HepG2 (cell line): ENCODE measurements at regions not wholly inside any gene's neighbourhood (a gene's known extent, or its start where the extent isn't known, plus 50 kb on each side); places are given as distances from the start of the nearest gene placed in this dataset.

Source experiments
- ATAC-seq: fragments of 200-7000 bp; cut with Tn5 transposase; 3 replicates; pipeline ENCODE4 v1.9.1; 2020; ENCODE audit warnings: mild to moderate bottlenecking, moderate library complexity
- BruUV-seq: library from RNA; stranded (reverse); fragments of 400-500 nt; replicated peaks from 2 replicates; lab custom pipeline; 2021; lab: Mats Ljungman, UMichigan
- CTCF ChIA-PET: fragments of 300-600 bp; formaldehyde crosslinking; extraction: SDS; loops from one replicate; lab custom pipeline; 2021; ENCODE audit warnings: low total read pairs, inconsistent platforms, low intra/inter-chr PET ratio; lab: Yijun Ruan, JAX
- POLR2A ChIA-PET: fragments of 350-600 bp; sonication (Branson Sonifier 250); formaldehyde crosslinking; loops from one replicate; lab custom pipeline; 2020; ENCODE audit warnings: antibody characterized with exemption, inconsistent platforms; lab: Yijun Ruan, JAX
- DNase-seq: peaks from one replicate; pipeline ENCODE4 v3.0.0-alpha.2; 2015; ENCODE audit warnings: low spot score
- FAIRE-seq: peaks from 3 replicates; lab custom pipeline; 2011; peaks lifted over from hg19 to GRCh38; lab: Jason Lieb, UNC
- H2AFZ ChIP-seq: one replicate; pipeline ENCODE4 v1.6.1; 2011; ENCODE audit warnings: low read length, inconsistent platforms
- H3K27ac ChIP-seq: fragments of 300-600 bp; 3 replicates; pipeline ENCODE4 v1.8.0; 2011; ENCODE audit warnings: mixed run types, mild to moderate bottlenecking, mixed read lengths, low read length, inconsistent platforms; ENCODE audit not compliant: insufficient read depth; ENCODE audit errors: extremely low read length
- H3K27me3 ChIP-seq, 2 experiments: fragments of 200-600 bp in 1 of 2; 2 replicates in 1 of 2; 3 replicates in 1 of 2; pipeline versions ENCODE4 v1.6.0 to v1.8.0; 2011; ENCODE audit warnings: low read length in 2 of 2, mild to moderate bottlenecking in 2 of 2, moderate library complexity in 2 of 2, inconsistent platforms in 1 of 2; ENCODE audit not compliant: insufficient read depth in 2 of 2, control insufficient read depth in 1 of 2
- H3K36me3 ChIP-seq, 2 experiments: fragments of 200-600 bp in 1 of 2; replicated peaks in 1 of 2; 2 replicates in 1 of 2; 3 replicates in 1 of 2; pipeline versions ENCODE4 v1.5.1 to v1.8.0; 2011; ENCODE audit warnings: low read length in 2 of 2, inconsistent platforms in 1 of 2; ENCODE audit not compliant: insufficient read depth in 2 of 2, control insufficient read depth in 1 of 2
- H3K4me1 ChIP-seq: 2 replicates; pipeline ENCODE4 v1.5.1; 2012; ENCODE audit warnings: low read length, inconsistent platforms; ENCODE audit not compliant: insufficient read depth
- H3K4me2 ChIP-seq: 2 replicates; pipeline ENCODE4 v1.6.0; 2011; ENCODE audit warnings: low read depth, low read length, inconsistent platforms
- H3K4me3 ChIP-seq, 3 experiments: fragments of 200-600 bp in 1 of 3; sonication (generic), shearing (Covaris generic) in 1 of 3; replicated peaks in 1 of 3; 2 replicates each; pipeline ENCODE4 v1.5.1; 2011 to 2016; ENCODE audit warnings: low read length in 3 of 3, inconsistent platforms in 2 of 3, low read depth in 2 of 3, mild to moderate bottlenecking in 2 of 3, control low read depth in 1 of 3, mixed read lengths in 1 of 3; ENCODE audit not compliant: insufficient read depth in 1 of 3
- H3K79me2 ChIP-seq: one replicate; pipeline ENCODE4 v1.6.1; 2011; ENCODE audit warnings: low read length, inconsistent platforms; ENCODE audit not compliant: insufficient read depth
- H3K9ac ChIP-seq: 2 replicates; pipeline ENCODE4 v1.6.0; 2011; ENCODE audit warnings: mild to moderate bottlenecking, low read depth, low read length, inconsistent platforms; ENCODE audit not compliant: insufficient read depth
- H3K9me3 ChIP-seq: 2 replicates; pipeline ENCODE4 v1.5.1; 2012; ENCODE audit warnings: mild to moderate bottlenecking, low read length
- H4K20me1 ChIP-seq: 2 replicates; pipeline ENCODE4 v1.6.0; 2011; ENCODE audit warnings: inconsistent platforms, mild to moderate bottlenecking, low read length, moderate library complexity; ENCODE audit not compliant: insufficient read depth
- HDAC6 ChIP-seq: fragments of 200-600 bp; sonication (generic); IDR thresholded peaks from 2 replicates; pipeline ENCODE4 v1.7.0; 2017; ENCODE audit warnings: mild to moderate bottlenecking, antibody characterized with exemption, low read length, low read depth
- HES4 ChIP-seq: sonication (generic); formaldehyde crosslinking; IDR thresholded peaks from 2 replicates; pipeline ENCODE4 v1.9.0; 2021; ENCODE audit warnings: mild to moderate bottlenecking, missing genetic modification reagents, borderline replicate concordance
- MTA1 ChIP-seq: sonication (generic); formaldehyde crosslinking; IDR thresholded peaks from 2 replicates; pipeline ENCODE4 v1.4.0; 2020; ENCODE audit warnings: missing genetic modification reagents, mild to moderate bottlenecking, borderline replicate concordance
- SETDB1 ChIP-seq: sonication (generic); formaldehyde crosslinking; IDR thresholded peaks from 2 replicates; pipeline ENCODE4 v1.5.1; 2020; ENCODE audit warnings: missing genetic modification reagents, mild to moderate bottlenecking, borderline replicate concordance
- ZMAT3 ChIP-seq: sonication (generic); formaldehyde crosslinking; conservative IDR thresholded peaks from 2 replicates; pipeline ENCODE4 v1.7.0; 2021; ENCODE audit warnings: missing genetic modification reagents
- ZMAT5 ChIP-seq: sonication (generic); formaldehyde crosslinking; IDR thresholded peaks from 2 replicates; pipeline ENCODE4 v1.5.0; 2020; ENCODE audit warnings: mild to moderate bottlenecking, low read depth, missing genetic modification reagents, borderline replicate concordance
- ZMYM3 ChIP-seq: sonication (generic); formaldehyde crosslinking; IDR thresholded peaks from 2 replicates; pipeline ENCODE4 v1.5.1; 2020; ENCODE audit warnings: mild to moderate bottlenecking, missing genetic modification reagents
- ZNF558 ChIP-seq: sonication (generic); formaldehyde crosslinking; IDR thresholded peaks from 2 replicates; pipeline ENCODE4 v1.9.0; 2022; ENCODE audit warnings: mild to moderate bottlenecking, missing genetic modification reagents, borderline replicate concordance
- WGBS: methylation state at CpG from one replicate; pipeline ENCODE4 v1.1.6; 2017; ENCODE audit warnings: low lambda C conversion rate; 5-methylcytosine and 5-hydroxymethylcytosine counted together
- in situ Hi-C: cut with HindIII; loops from 2 replicates; pipeline ENCODE4 v1.10.0; 2017; ENCODE audit warnings: low pct_unique_long_range_greater_than_20kb; ENCODE audit not compliant: extremely low pct_ligation_motif_present
- intact Hi-C: fragments of 100-400 bp; cut with micrococcal nuclease; formaldehyde crosslinking; loops from one replicate; pipeline ENCODE4 v1.10.0; 2022; ENCODE audit not compliant: unreplicated experiment
- TF ChIP-seq, protein P1 (sequence below): sonication (generic); formaldehyde crosslinking; IDR thresholded peaks from 2 replicates; pipeline ENCODE4 v1.4.0; 2020; ENCODE audit warnings: mild to moderate bottlenecking, missing genetic modification reagents
- TF ChIP-seq, protein P2 (sequence below): sonication (generic); formaldehyde crosslinking; IDR thresholded peaks from 2 replicates; pipeline ENCODE4 v1.5.1; 2020; ENCODE audit warnings: mild to moderate bottlenecking, missing genetic modification reagents, moderate library complexity

- DNase-seq (no peak), FAIRE-seq (no peak)
- POLR2A ChIA-PET: interaction anchor here (0.9 to 2.1 kb wide), 2 partner anchors 10 to 37 kb away, joined by 4 read pairs; no protein-coding TSS in a partner anchor
- intact Hi-C loops (no loop called here), in situ Hi-C loops (no loop called here)
- no peaks in the 10 kb centered on the region for H3K36me3 ChIP-seq
- no peaks in the 10 kb centered on the region for H3K27me3 ChIP-seq
- no peak overlapping the region for H3K27ac ChIP-seq
- H3K4me3 ChIP-seq: no peak overlapping the region
- H2AFZ ChIP-seq: no peak overlapping the region
- H3K4me2 ChIP-seq: no peak overlapping the region
- no peaks in the 10 kb centered on the region for H3K79me2 ChIP-seq
- no peaks in the 10 kb centered on the region for H4K20me1 ChIP-seq
- no peak overlapping the region for H3K9ac ChIP-seq
- TF ChIP-seq, protein P1, sequence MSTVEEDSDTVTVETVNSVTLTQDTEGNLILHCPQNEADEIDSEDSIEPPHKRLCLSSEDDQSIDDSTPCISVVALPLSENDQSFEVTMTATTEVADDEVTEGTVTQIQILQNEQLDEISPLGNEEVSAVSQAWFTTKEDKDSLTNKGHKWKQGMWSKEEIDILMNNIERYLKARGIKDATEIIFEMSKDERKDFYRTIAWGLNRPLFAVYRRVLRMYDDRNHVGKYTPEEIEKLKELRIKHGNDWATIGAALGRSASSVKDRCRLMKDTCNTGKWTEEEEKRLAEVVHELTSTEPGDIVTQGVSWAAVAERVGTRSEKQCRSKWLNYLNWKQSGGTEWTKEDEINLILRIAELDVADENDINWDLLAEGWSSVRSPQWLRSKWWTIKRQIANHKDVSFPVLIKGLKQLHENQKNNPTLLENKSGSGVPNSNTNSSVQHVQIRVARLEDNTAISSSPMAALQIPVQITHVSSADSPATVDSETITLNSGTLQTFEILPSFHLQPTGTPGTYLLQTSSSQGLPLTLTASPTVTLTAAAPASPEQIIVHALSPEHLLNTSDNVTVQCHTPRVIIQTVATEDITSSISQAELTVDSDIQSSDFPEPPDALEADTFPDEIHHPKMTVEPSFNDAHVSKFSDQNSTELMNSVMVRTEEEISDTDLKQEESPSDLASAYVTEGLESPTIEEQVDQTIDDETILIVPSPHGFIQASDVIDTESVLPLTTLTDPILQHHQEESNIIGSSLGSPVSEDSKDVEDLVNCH: no peak
- peak; percentile 79 for TF ChIP-seq ZMYM3 (CRISPR knock-in tag)
- TF ChIP-seq, all 625 proteins: peak for 1
- H3K4me1 ChIP-seq: peaks cover 54% of the 10 kb centered on the region
- no peaks in the 10 kb centered on the region for H3K9me3 ChIP-seq
- BruUV-seq: no TSS peak
- WGBS: 57% methylated on average over 3 of the region's 3 CpGs
- CTCF ChIA-PET: no interaction called here
- no peak for ATAC-seq
These were observed 261.7 kb downstream of the PARN start for GRCh38 chr16:14368399-14368798.

DNA sequence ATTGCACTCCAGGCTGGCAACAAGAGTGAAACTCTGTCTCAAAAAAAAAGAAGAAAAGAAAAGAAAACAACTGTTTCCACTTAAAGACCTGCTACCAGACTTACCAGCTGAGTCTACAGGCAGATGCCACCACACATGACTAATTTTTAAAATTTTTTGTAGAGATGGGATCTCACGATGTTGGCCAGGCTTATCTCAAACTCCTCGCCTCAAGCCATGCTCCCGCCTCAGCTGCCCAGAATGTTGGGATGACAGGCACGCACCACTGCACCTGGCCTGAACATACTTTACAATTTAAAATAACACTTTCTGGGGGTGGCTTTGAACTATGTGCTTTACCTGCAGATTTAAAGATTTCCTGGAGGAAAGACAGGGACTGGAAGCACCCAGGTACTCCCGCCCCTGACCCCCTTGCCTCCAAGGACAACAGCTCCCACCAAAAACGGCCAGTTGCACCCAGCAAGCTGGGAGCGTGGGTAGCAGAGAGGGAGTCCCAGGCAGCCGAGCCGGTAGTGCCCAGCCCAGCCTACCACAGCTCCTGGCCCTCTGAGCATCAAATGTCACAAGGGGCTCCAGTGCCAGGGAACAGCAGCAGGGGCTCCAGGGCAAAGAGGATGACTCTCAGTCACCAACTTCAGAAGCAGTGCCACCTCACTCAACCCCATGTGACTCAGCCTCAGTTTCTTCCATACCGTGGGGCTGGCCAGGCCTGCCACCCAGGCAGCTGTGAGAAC lies 262.9 kb downstream of the PARN start:
- 71% methylated on average over 10 of the region's 10 CpGs for WGBS
- Histone ChIP-seq H2AFZ (no peak overlapping the region), H3K4me3 (no peak overlapping the region), H4K20me1 (no peaks in the 10 kb centered on the region), H3K4me1 (peaks cover 54% of the 10 kb centered on the region), H3K9me3 (no peaks in the 10 kb centered on the region), H3K36me3 (no peaks in the 10 kb centered on the region), H3K27me3 (no peaks in the 10 kb centered on the region), H3K4me2 (no peak overlapping the region), H3K27ac (no peak overlapping the region), H3K9ac (no peak overlapping the region), H3K79me2 (no peaks in the 10 kb centered on the region)
- DNase-seq (no peak), FAIRE-seq (no peak), ATAC-seq (no peak)
- intact Hi-C loops (no loop called here), in situ Hi-C loops (no loop called here)
- ChIA-PET POLR2A (no interaction called here), CTCF (no interaction called here)
- BruUV-seq: no TSS peak
- TF ChIP-seq HES4 (CRISPR knock-in tag) (no peak), ZNF558 (CRISPR knock-in tag) (0 out of 2 replicates have a peak, but pooled peaks have one; percentile 45), ZMAT3 (CRISPR knock-in tag) (no peak), ZMAT5 (CRISPR knock-in tag) (no peak), SETDB1 (no peak), MTA1 (0 out of 2 replicates have a peak, but pooled peaks have one; percentile 29), HDAC6 (no peak)
- TF ChIP-seq, protein P2, sequence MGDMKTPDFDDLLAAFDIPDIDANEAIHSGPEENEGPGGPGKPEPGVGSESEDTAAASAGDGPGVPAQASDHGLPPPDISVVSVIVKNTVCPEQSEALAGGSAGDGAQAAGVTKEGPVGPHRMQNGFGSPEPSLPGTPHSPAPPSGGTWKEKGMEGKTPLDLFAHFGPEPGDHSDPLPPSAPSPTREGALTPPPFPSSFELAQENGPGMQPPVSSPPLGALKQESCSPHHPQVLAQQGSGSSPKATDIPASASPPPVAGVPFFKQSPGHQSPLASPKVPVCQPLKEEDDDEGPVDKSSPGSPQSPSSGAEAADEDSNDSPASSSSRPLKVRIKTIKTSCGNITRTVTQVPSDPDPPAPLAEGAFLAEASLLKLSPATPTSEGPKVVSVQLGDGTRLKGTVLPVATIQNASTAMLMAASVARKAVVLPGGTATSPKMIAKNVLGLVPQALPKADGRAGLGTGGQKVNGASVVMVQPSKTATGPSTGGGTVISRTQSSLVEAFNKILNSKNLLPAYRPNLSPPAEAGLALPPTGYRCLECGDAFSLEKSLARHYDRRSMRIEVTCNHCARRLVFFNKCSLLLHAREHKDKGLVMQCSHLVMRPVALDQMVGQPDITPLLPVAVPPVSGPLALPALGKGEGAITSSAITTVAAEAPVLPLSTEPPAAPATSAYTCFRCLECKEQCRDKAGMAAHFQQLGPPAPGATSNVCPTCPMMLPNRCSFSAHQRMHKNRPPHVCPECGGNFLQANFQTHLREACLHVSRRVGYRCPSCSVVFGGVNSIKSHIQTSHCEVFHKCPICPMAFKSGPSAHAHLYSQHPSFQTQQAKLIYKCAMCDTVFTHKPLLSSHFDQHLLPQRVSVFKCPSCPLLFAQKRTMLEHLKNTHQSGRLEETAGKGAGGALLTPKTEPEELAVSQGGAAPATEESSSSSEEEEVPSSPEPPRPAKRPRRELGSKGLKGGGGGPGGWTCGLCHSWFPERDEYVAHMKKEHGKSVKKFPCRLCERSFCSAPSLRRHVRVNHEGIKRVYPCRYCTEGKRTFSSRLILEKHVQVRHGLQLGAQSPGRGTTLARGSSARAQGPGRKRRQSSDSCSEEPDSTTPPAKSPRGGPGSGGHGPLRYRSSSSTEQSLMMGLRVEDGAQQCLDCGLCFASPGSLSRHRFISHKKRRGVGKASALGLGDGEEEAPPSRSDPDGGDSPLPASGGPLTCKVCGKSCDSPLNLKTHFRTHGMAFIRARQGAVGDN (CRISPR knock-in tag): peak; percentile 40; the same call in 1 of the 2 replicates
